Gastroesophageal sphincter (tissue), 3 donors: ENCODE measurements at regions not wholly inside any gene's neighbourhood (a gene's known extent, or its start where the extent isn't known, plus 50 kb on each side); places are given as distances from the start of the nearest gene placed in this dataset.

Experiments used
- POLR2AphosphoS5 ChIP-seq: sonication (generic); formaldehyde crosslinking; IDR thresholded peaks from one replicate; pipeline ENCODE4 v1.6.1; 2017; ENCODE audit warnings: antibody characterized with exemption
- TF ChIP-seq, protein P1 (sequence below), 4 experiments: fragments of 200-600 bp in 2 of 4; fragments of 450-650 bp in 2 of 4; sonication (generic) in 1 of 4; IDR thresholded peaks; one replicate each; pipeline ENCODE4 v1.5.1; 2017 to 2019; ENCODE audit warnings: antibody characterized with exemption in 4 of 4, mild to moderate bottlenecking in 2 of 4, moderate library complexity in 2 of 4

DNA sequence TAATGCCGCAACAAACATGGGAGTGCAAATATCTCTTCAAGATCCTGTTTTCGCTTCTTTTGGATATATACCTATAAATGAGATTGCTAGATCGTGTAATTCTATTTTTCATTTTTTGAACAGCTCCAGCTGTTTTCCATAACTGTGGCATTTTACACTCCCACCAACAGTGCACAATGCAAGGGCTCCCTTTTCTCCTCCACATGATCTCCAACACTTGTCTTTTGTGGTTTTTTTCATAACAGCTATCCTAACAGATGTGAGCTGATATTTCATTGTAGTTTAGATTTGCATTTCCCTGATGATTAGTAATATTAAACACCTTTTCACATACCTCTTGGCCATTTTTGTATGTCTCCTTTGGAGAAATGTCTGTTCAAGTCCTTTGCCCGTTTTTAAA, 58.6 kb upstream of the TJP1 start:
- TF ChIP-seq, protein P1, sequence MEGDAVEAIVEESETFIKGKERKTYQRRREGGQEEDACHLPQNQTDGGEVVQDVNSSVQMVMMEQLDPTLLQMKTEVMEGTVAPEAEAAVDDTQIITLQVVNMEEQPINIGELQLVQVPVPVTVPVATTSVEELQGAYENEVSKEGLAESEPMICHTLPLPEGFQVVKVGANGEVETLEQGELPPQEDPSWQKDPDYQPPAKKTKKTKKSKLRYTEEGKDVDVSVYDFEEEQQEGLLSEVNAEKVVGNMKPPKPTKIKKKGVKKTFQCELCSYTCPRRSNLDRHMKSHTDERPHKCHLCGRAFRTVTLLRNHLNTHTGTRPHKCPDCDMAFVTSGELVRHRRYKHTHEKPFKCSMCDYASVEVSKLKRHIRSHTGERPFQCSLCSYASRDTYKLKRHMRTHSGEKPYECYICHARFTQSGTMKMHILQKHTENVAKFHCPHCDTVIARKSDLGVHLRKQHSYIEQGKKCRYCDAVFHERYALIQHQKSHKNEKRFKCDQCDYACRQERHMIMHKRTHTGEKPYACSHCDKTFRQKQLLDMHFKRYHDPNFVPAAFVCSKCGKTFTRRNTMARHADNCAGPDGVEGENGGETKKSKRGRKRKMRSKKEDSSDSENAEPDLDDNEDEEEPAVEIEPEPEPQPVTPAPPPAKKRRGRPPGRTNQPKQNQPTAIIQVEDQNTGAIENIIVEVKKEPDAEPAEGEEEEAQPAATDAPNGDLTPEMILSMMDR (IDR thresholded peaks at IDR 0.05), result no peak
- no peak for TF ChIP-seq POLR2AphosphoS5
